H1 (cell line): ENCODE measurements at regions not wholly inside any gene's neighbourhood (a gene's known extent, or its start where the extent isn't known, plus 50 kb on each side); places are given as distances from the start of the nearest gene placed in this dataset.

Experiments used
- CHD7 ChIP-seq: fragments of 300-600 bp; sonication (generic); IDR thresholded peaks from 2 replicates; pipeline ENCODE4 v1.7.1; 2012; ENCODE audit warnings: low read length, moderate library complexity, mild to moderate bottlenecking, inconsistent platforms; ENCODE audit not compliant: insufficient replicate concordance
- EGR1 ChIP-seq: IDR thresholded peaks from 2 replicates; pipeline ENCODE4 v1.6.1; 2011; ENCODE audit warnings: low read depth, low read length, borderline replicate concordance
- HDAC2 ChIP-seq, 2 experiments: fragments of 300-600 bp in 1 of 2; sonication (generic) in 1 of 2; IDR thresholded peaks; 2 replicates each; pipeline ENCODE4 v1.6.1; 2011 to 2012; ENCODE audit warnings: low read depth in 2 of 2, low read length in 2 of 2, mild to moderate bottlenecking in 2 of 2, moderate library complexity in 2 of 2, borderline replicate concordance in 1 of 2, inconsistent platforms in 1 of 2
- KDM1A ChIP-seq: fragments of 200-600, 300-600 bp; sonication (generic); IDR thresholded peaks from 2 replicates; pipeline ENCODE4 v1.7.1; 2016; ENCODE audit warnings: mild to moderate bottlenecking, low read length, borderline replicate concordance
- MAFK ChIP-seq: IDR thresholded peaks from 2 replicates; pipeline ENCODE4 v1.6.1; 2012; ENCODE audit warnings: low read depth, mild to moderate bottlenecking, improper control_type of control experiment, low read length
- NANOG ChIP-seq: IDR thresholded peaks from 2 replicates; pipeline ENCODE4 v1.6.1; 2011; ENCODE audit warnings: low read length, low read depth, mild to moderate bottlenecking, inconsistent platforms; ENCODE audit not compliant: insufficient read depth, poor library complexity, severe bottlenecking
- POLR2AphosphoS5 ChIP-seq: IDR thresholded peaks from 2 replicates; pipeline ENCODE4 v1.6.1; 2011; ENCODE audit warnings: low read depth, low read length
- TEAD4 ChIP-seq: IDR thresholded peaks from 2 replicates; pipeline ENCODE4 v1.6.1; 2012; ENCODE audit warnings: low read depth, low read length, inconsistent platforms, mixed read lengths
- ZNF274 ChIP-seq: IDR thresholded peaks from 2 replicates; pipeline ENCODE4 v1.7.0; 2012; ENCODE audit warnings: low read length, borderline replicate concordance; ENCODE audit errors: extremely low read depth
- TF ChIP-seq, protein P1 (sequence below): IDR thresholded peaks from 2 replicates; pipeline ENCODE4 v1.6.1; 2011; ENCODE audit warnings: low read length, improper control_type of control experiment

- no peak for TF ChIP-seq CHD7
- TF ChIP-seq POLR2AphosphoS5 = no peak
- TF ChIP-seq KDM1A = no peak
- TF ChIP-seq EGR1 = no peak
- TF ChIP-seq NANOG = no peak
- TF ChIP-seq, protein P1, sequence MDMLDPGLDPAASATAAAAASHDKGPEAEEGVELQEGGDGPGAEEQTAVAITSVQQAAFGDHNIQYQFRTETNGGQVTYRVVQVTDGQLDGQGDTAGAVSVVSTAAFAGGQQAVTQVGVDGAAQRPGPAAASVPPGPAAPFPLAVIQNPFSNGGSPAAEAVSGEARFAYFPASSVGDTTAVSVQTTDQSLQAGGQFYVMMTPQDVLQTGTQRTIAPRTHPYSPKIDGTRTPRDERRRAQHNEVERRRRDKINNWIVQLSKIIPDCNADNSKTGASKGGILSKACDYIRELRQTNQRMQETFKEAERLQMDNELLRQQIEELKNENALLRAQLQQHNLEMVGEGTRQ = no peak
- TF ChIP-seq HDAC2 (IDR thresholded peaks at IDR 0.05; ENCODE audit: borderline replicate concordance in 1 of 2, low read depth in 2 of 2, low read length in 2 of 2) = no peak
- TF ChIP-seq MAFK = no peak
- no peak for TF ChIP-seq ZNF274
- no peak for TF ChIP-seq TEAD4
Observed at GRCh38 chr2:226185616-226186211, 613.9 kb downstream of the IRS1 start (continued).
